ENCODE measurements at regions not wholly inside any gene's neighbourhood (a gene's known extent, or its start where the extent isn't known, plus 50 kb on each side); places are given as distances from the start of the nearest gene placed in this dataset.

DNA sequence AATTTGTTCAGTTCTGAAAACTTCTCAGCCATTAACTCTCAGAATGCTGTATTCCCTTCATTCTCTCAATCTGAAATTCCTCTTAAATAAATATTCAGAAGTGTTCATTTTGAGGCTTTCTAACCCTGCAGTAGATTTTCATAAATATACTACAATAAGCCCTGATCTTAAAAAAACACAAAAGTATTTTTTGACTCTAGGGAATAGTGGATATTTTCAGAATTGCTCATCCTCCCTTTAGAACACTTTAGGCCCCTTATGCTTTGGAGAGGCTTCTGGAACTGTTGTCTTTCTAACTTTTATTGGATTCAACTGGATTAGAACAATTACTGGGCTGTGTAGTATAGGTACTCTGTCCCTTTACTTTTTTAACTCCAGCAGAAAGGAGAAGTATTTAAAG is 1662.6 kb upstream of the MIR17HG start (continued):
- no peak for TF ChIP-seq SMC3 (IDR thresholded peaks at IDR 0.05)
- TF ChIP-seq, protein P1, sequence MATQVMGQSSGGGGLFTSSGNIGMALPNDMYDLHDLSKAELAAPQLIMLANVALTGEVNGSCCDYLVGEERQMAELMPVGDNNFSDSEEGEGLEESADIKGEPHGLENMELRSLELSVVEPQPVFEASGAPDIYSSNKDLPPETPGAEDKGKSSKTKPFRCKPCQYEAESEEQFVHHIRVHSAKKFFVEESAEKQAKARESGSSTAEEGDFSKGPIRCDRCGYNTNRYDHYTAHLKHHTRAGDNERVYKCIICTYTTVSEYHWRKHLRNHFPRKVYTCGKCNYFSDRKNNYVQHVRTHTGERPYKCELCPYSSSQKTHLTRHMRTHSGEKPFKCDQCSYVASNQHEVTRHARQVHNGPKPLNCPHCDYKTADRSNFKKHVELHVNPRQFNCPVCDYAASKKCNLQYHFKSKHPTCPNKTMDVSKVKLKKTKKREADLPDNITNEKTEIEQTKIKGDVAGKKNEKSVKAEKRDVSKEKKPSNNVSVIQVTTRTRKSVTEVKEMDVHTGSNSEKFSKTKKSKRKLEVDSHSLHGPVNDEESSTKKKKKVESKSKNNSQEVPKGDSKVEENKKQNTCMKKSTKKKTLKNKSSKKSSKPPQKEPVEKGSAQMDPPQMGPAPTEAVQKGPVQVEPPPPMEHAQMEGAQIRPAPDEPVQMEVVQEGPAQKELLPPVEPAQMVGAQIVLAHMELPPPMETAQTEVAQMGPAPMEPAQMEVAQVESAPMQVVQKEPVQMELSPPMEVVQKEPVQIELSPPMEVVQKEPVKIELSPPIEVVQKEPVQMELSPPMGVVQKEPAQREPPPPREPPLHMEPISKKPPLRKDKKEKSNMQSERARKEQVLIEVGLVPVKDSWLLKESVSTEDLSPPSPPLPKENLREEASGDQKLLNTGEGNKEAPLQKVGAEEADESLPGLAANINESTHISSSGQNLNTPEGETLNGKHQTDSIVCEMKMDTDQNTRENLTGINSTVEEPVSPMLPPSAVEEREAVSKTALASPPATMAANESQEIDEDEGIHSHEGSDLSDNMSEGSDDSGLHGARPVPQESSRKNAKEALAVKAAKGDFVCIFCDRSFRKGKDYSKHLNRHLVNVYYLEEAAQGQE (IDR thresholded peaks at IDR 0.05), result no peak
- TF ChIP-seq, protein P2, sequence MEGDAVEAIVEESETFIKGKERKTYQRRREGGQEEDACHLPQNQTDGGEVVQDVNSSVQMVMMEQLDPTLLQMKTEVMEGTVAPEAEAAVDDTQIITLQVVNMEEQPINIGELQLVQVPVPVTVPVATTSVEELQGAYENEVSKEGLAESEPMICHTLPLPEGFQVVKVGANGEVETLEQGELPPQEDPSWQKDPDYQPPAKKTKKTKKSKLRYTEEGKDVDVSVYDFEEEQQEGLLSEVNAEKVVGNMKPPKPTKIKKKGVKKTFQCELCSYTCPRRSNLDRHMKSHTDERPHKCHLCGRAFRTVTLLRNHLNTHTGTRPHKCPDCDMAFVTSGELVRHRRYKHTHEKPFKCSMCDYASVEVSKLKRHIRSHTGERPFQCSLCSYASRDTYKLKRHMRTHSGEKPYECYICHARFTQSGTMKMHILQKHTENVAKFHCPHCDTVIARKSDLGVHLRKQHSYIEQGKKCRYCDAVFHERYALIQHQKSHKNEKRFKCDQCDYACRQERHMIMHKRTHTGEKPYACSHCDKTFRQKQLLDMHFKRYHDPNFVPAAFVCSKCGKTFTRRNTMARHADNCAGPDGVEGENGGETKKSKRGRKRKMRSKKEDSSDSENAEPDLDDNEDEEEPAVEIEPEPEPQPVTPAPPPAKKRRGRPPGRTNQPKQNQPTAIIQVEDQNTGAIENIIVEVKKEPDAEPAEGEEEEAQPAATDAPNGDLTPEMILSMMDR (IDR thresholded peaks at IDR 0.05), result no peak

DNA sequence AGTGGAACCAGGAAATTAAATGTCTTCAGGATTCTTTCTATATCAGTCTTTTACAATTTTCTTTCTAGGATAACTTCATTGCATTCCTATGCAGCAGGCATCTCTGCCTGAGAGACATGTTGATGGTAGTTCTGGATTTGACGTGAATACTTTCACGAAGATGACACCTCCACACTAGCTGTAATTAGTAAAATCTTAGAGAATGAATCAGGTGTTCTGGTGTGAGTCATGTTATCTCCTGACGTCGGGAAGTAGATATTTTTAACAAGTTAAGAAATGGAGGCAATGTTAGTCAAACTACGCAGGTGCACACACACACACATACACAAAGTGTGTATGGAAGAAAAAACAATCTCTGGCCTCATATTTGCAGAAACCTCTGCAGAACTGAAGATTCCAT is 1661.3 kb upstream of the MIR17HG start:
- CTCF ChIA-PET, result interaction anchor here (2.0 kb wide), 1 partner anchor 10 kb away, joined by 6 read pairs; no protein-coding TSS in a partner anchor
- ATAC-seq (no peak), DNase-seq (ENCODE audit: low read depth in 1 of 2, low spot score in 1 of 2) (no peak), FAIRE-seq (no peak)
- POLR2A ChIA-PET, result no interaction called here
- Histone ChIP-seq H3K4me3 (no peak overlapping the region), H3K27ac (no peak overlapping the region), H3K9me3 (no peaks in the 10 kb centered on the region), H3K4me2 (no peak overlapping the region), H3K4me1 (no peaks in the 10 kb centered on the region)
- TF ChIP-seq, protein P2 (IDR thresholded peaks at IDR 0.05), result no peak
- TF ChIP-seq, protein P3, sequence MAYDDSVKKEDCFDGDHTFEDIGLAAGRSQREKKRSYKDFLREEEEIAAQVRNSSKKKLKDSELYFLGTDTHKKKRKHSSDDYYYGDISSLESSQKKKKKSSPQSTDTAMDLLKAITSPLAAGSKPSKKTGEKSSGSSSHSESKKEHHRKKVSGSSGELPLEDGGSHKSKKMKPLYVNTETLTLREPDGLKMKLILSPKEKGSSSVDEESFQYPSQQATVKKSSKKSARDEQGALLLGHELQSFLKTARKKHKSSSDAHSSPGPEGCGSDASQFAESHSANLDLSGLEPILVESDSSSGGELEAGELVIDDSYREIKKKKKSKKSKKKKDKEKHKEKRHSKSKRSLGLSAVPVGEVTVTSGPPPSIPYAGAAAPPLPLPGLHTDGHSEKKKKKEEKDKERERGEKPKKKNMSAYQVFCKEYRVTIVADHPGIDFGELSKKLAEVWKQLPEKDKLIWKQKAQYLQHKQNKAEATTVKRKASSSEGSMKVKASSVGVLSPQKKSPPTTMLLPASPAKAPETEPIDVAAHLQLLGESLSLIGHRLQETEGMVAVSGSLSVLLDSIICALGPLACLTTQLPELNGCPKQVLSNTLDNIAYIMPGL (CRISPR knock-in tag; IDR thresholded peaks at IDR 0.05; ENCODE audit: borderline replicate concordance), result no peak
- TF ChIP-seq ZNF302 (CRISPR knock-in tag; IDR thresholded peaks at IDR 0.05) (no peak), FOSB (CRISPR knock-in tag; IDR thresholded peaks at IDR 0.05) (no peak), RFX5 (IDR thresholded peaks at IDR 0.05) (no peak), CBX2 (IDR thresholded peaks at IDR 0.05; ENCODE audit: borderline replicate concordance, low read depth) (no peak), EP300 (IDR thresholded peaks at IDR 0.05) (no peak), CHD2 (IDR thresholded peaks at IDR 0.05; ENCODE audit: low read length, partially characterized antibody) (no peak)
- TF ChIP-seq, protein P4, sequence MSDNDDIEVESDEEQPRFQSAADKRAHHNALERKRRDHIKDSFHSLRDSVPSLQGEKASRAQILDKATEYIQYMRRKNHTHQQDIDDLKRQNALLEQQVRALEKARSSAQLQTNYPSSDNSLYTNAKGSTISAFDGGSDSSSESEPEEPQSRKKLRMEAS (IDR thresholded peaks at IDR 0.05), result no peak
- WGBS (ENCODE audit: missing lambda C conversion rate), result 80% methylated on average over 5 of the region's 5 CpGs

DNA sequence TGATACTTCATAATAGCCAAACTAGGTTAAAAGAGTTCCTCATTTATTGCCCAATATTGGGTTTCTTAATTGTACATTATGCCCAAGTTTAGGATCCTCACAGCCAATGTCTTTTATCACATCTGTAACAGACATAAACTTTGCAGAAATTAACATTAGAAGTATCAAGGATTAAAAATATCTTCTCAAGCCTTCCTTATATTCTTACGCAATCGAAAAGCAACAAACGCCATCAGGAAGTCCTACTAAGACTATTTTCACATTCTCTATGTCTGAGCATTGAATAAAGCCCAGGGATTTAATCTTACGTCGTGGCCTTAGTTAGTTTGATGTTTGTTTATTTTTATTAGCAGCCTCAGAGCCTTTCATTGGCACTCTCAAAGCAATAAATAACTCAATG is 1660.4 kb upstream of the MIR17HG start:
- 84% methylated on average over 5 of the region's 5 CpGs for WGBS (ENCODE audit: missing lambda C conversion rate)
- H3K4me3 ChIP-seq, result no peak overlapping the region
- H3K4me2 ChIP-seq, result no peak overlapping the region
- H3K4me1 ChIP-seq, result no peaks in the 10 kb centered on the region
- FAIRE-seq (no peak), ATAC-seq (no peak), DNase-seq (ENCODE audit: low read depth in 1 of 2, low spot score in 1 of 2) (no peak)
- H3K9me3 ChIP-seq, result no peaks in the 10 kb centered on the region
- POLR2A ChIA-PET, result no interaction called here
- CTCF ChIA-PET, result interaction anchor here (2.0 kb wide), 1 partner anchor 9 kb away, joined by 6 read pairs; no protein-coding TSS in a partner anchor
- TF ChIP-seq CEBPB (IDR thresholded peaks at IDR 0.05) (peak in 1 of 2 experiments; percentile 35; a peak in 1 of 4 replicates), NR3C1 (IDR thresholded peaks at IDR 0.05) (no peak)
- H3K27ac ChIP-seq, result no peak overlapping the region
